ENCODE measurements at regions not wholly inside any gene's neighbourhood (a gene's known extent, or its start where the extent isn't known, plus 50 kb on each side); places are given as distances from the start of the nearest gene placed in this dataset.
"Not testable (repeated sequence)": the region's sequence is repeated elsewhere in the genome, so short reads cannot be mapped to it uniquely, and the experiment has no call there.

DNA sequence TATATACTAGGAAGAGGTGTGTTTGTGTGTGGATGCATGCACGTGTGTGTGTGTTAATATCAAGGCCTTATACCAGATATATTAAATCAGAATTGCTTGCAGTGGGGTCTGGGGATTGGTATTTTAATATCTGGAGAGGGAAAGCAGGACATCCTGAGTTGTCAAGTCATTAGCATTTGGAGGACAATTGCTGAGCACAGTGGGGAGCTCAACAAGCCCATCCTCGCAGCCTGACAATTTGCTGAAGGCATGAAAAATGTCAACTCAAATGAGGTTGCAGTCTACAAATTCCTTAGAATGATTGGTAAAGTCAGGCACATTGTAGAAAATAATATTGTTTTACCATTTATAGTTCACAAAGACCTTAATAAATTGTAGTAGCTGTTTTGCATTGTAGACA is 627.4 kb downstream of the LRRC70 start:
- DNase-seq (ENCODE audit: low spot score) = no peak

- no peak for DNase-seq (ENCODE audit: low spot score)
Observed at GRCh38 chr5:63201738-63202137, 623.1 kb downstream of the LRRC70 start.

DNA sequence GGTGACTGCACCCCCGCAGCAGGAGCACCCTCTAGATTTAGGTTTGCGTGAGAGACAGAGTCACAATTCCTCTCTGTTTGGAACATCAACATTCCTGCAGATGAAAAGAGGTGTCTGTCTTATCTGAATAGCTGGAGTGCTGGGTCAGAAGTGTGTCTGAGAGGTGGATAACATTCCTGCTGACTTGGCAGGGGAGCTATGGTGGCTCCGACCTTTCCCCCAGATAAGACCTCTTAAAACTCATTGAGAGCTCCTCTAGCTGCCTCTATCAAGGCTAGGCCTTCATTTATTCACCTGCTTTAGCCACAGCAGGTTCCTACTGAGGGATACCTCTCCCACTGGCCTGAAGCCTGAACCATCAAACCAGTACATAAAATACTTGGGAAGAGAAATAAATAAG is 615.5 kb downstream of the LRRC70 start:
- no peak for DNase-seq (ENCODE audit: low spot score)

DNA sequence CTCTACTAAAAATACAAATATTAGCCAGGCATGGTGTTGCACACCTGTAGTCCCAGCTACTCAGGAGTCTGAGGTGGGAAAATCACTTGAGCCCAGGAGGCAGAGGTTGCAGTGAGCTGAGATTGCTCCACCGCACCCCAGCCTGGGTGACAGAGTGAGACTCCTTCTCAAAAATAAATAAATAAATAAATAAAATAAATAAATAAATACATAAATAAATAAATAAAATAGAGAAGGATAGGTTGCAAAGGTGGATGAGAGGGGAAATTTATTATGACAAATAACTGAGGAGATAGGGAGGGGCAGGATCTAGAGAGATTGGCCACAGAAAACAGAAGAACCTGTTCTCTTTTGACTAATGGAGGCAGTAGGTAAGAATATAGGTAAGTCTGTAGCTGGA is 601.6 kb downstream of the LRRC70 start:
- DNase-seq (ENCODE audit: low spot score) = not testable (repeated sequence)

DNA sequence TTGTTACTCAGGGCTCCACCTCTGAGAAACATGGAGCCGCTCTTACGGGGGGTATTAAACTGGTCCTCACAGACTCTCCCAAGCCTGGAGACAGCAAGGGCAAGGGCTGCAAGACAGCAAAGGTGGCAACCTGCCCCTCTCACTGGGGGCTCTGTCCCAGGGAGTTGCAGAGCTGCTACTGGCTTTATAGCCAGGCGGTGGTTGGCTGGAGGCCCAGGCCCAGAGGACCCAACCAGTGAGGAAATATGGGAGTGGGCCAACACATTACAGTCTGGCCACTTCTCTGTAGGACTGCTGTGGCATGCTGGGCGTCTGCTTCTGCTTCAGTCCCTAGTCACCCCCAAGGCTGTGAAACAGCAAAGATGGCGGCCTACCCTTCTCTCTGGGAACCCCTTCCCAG is 597.2 kb downstream of the LRRC70 start:
- DNase-seq (ENCODE audit: low spot score) = no peak

DNA sequence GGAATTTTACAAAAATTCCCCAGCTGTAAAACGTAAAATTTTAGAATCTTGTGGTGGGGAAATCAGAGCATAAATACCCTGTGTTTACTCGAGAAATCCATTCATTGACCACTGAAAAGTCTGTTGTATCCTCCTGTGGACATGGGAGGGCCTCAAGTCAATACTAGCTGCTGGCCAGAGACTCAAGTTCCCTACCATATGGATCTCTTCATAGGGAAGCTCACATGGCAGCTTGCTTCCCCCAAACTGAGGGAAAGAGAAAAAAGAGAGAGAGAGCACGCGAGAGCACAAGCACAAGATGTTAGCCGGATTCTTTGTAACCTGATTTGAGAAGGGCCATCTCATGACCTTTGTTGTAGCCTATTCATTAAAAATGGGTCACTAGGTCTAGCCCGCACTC is 591.9 kb downstream of the LRRC70 start:
- DNase-seq (ENCODE audit: low spot score) = no peak

DNA sequence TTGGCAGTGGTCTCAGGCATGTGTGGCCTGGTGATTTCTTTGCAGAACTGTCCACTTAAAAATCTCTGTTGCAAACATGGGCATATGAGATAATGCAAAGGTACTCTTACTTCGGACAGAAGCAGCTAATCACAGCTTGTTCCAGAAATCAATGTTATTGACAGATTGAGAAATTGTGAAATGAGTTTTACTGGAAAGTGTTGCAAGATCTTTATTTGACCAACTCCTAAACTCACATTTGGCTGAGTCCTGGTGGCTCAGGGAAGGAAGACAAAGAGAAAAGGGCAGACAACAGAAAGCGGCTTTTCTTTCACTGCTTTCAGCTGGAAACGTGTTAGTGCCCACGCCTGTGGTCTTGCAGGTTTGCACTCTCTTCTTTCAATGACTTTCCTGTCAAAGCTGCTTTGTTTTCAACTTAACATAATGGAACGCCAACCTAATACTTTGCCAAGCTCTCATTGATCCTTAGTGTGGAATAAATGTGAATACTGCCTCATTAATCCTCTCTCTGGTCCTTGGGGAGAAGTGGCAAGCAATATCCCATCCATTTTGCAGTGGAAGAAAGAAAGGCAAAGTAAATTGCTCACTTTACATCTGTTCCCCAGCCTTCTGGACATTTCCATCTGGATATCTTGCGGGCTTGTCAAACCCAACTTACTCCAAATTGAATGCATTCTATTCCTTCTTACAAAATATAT is 586.4 kb downstream of the LRRC70 start:
- no peak for DNase-seq (ENCODE audit: low spot score)

DNA sequence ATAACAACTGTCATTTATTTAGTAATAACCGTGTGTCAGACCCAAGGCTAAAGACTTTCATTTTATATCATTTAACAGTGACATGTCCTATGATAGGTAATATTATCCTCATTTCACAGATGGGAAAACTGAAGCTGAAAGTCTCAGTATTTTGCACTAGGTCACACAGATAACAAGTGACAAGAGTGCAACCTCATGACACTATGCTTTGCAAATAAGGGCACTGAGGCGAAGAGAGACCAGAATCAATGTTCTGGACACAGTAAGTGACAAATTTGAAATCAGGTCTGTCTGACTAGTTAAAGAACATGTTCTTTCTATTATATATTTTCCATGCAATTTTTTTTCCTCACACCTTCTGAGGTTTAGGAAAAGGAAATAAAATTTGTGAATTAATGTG is 585.7 kb downstream of the LRRC70 start:
- no peak for DNase-seq (ENCODE audit: low spot score)

DNA sequence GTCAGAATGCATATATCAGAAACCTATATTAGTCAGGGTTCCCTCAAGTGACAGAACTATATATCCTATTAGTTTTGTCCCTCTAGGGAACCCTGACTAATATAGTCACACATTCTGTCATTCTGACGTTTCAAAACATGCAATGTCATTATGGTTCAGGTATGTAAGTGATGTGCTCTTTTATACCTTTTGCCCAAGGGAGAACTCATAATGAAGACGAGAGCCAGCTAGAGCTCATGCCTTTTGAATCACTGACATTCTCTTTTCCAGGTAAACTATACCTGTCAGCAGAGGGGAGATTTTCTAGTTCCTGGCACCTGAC is 576.7 kb downstream of the LRRC70 start:
- no peak for DNase-seq (ENCODE audit: low spot score)

DNA sequence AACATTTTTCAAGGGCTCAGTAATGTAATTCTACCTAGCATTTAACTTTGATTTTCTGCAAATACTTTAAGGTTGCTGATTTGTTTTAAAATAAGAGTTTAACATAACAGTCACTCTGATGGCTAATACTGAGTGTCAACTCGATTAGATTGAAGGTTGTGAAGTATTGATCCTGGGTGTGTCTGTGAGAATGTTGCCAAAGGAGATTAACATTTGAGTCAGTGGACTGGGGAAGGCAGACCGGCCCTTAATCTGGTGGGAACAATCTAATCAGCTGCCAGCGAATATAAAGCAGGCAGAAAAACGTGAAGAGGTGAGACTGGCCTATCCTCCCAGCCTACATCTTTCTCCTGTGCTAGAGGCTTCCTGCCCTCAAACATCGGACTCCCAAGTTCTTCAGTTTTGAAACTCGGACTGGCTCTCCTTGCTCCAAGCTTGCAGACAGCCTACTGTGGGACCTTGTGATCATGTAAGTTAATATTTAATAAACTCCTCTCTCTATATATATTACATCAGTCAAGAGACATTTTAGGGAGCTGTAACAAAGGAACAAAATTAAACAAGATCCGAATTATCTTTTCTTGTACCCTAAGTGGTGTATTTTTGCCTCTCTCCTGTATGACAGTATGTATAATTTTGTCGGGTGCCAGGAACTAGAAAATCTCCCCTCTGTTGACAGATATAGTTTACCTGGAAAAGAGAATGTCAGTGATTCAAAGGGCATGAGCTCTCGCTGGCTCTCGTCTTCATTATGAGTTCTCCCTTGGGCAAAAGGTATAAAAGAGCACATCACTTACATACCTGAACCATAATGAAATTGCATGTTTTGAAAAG is 576.1 kb downstream of the LRRC70 start:
- DNase-seq (ENCODE audit: low spot score) = no peak

DNA sequence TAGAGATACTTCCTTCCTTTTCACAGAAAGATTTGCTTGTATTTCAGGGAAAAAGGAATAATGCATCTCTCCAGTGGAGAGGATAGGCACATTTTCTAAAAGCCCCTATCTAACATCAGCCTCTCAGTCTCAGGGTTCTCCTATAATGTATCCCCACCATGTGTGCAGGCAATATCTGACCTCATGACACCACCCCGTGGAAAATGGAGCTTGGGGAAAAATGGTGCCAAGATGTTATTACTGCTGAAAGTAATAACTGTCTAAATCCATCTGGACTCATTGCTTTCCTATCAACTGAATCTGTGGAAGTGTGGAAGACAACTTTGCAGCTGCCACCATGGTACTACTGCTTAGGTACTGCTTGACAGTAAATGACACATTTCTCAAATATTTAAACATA is 574.3 kb downstream of the LRRC70 start:
- no peak for DNase-seq (ENCODE audit: low spot score)

DNA sequence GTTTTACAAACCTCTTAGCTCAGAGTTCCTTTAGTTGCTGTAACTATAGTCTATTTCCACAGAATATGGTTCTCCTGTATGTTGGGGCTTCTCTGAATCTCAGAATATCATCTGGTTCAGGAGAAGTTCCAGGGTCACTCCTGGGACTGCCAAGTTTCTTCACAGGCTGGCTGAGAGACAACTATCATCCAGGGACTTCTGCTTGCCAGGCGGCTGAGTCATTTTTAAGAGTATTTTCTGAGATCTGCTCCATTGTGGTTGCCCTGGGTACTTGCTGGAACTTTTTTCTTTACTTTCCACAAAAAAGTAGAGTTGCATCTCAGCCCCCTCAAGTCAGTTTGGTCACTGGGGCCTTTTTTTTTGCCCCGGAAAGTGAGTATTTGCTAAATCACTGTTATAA is 566.5 kb downstream of the LRRC70 start:
- DNase-seq (ENCODE audit: low spot score) = no peak

DNA sequence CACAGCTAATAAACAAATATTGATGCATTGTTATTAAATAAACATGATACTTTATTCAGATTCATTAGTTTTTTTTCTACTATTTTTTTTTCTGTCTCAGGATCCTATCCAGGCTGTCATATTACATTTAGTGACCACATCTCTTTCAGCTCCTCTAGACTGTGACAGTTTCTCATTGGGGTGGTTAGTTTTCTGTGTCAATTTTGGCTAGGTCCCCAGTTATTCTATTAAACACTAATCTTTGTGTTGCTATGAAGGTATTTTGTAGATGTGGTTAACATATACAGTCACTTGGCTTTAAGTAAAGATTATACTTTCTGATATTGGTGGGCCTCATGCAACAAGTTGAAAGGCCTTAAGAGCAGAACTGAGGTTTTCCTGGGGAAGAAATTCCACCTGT is 563.0 kb downstream of the LRRC70 start:
- DNase-seq (ENCODE audit: low spot score) = no peak

DNA sequence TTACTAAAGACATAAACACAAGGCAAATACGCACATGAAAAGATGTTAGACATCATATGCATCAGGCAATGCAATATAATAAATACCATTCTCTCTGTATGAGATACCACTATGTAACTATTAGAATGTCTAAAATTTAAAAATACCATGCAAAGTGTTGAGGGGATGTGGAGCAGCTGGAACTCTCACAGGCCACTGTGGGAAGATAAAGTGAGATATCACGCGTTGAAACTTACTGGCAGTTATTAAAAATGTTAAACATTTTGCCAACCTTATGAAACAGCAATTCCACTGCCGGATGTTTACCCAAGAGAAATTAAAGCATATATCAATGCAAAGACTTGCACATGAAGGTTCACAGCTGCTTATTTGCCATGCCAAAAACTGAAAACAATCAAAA is 556.7 kb downstream of the LRRC70 start:
- DNase-seq (ENCODE audit: low spot score) = no peak

- DNase-seq (ENCODE audit: low spot score) = no peak
Observed at GRCh38 chr5:63131626-63132285, 553.1 kb downstream of the LRRC70 start.

DNA sequence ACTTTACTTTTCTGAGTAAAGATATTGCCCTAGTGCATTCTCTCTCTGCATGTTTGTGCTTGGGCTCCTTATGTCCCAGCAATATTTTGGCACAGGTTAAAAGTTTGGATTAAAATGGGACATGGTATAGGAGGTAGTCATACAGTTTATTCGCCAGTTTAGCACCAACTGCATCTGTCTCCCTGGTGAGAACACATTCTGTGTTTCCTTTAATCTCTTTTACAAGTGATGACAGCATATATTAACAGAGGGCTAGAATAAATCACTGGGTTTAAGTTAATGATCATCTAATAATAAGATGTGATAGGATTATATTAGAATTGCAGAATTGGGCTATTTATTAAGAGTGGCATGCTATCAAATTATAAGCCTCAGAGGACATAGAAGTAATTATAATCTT is 550.1 kb downstream of the LRRC70 start:
- no peak for DNase-seq (ENCODE audit: low spot score)

DNA sequence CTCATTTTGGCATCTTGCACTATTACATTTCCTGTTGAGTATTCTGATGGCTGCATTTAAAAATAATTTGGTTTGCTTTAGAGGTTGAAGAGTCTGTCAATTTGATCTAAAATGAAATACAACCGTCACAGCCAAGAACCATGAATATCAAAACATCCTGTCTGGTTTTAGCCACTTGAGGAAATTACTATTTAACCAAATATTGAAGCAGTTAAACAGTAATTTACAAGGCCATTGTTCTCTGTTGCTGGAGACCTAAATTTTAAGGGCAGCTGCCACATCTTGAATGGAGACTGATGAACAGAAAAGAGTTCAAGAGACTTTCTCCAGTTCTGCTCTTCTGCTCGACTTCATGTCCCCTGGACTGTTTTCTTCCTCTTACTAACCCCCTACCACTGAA is 549.4 kb downstream of the LRRC70 start:
- DNase-seq (ENCODE audit: low spot score) = no peak

GRCh38 chr5:63127054-63127453 is 548.4 kb downstream of the LRRC70 start:
- no peak for DNase-seq (ENCODE audit: low spot score)

GRCh38 chr5:63125862-63126261 is 547.2 kb downstream of the LRRC70 start:
- DNase-seq (ENCODE audit: low spot score) = no peak

DNA sequence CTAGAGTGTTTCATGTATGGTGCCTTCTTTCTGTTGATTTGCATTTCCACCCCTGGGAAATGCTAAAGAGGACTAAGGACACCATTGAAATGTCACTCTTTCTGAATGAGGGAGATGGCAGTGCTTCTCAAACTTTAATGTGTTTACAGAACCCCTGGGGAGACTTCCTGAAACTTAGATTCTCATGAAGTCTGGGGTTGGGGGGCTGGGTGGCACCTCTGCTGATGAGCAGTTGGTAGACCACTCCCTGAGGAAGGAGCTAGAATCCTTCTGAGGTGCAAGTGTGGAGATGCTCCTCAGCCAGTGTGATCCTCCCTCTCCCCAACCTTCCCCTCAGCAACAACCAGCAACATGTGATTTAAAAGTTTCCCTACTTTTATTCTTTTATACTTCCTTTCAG is 546.8 kb downstream of the LRRC70 start:
- no peak for DNase-seq (ENCODE audit: low spot score)

GRCh38 chr5:63124266-63124665 is 545.6 kb downstream of the LRRC70 start:
- DNase-seq (ENCODE audit: low spot score) = no peak

GRCh38 chr5:63121471-63121870 is 542.9 kb downstream of the LRRC70 start:
- no peak for DNase-seq (ENCODE audit: low spot score)

- DNase-seq (ENCODE audit: low spot score) = no peak
Observed at GRCh38 chr5:63118221-63118620, 539.6 kb downstream of the LRRC70 start.
